Endodermal cell (in vitro differentiated cells): ENCODE measurements at regions not wholly inside any gene's neighbourhood (a gene's known extent, or its start where the extent isn't known, plus 50 kb on each side); places are given as distances from the start of the nearest gene placed in this dataset.

Source experiments
- DNase-seq: peaks from one replicate; pipeline ENCODE4 v3.0.0-alpha.2; 2017
- H3K27ac ChIP-seq: 2 replicates; pipeline ENCODE4 v1.5.1; 2013; ENCODE audit warnings: mild to moderate bottlenecking, low read depth, low read length, moderate library complexity
- H3K27me3 ChIP-seq: 2 replicates; pipeline ENCODE4 v1.6.1; 2013; ENCODE audit warnings: mild to moderate bottlenecking, low read length, moderate library complexity; ENCODE audit not compliant: insufficient read depth, control insufficient read depth, poor library complexity, severe bottlenecking
- H3K36me3 ChIP-seq: 2 replicates; pipeline ENCODE4 v1.7.0; 2013; ENCODE audit warnings: mild to moderate bottlenecking, low read length, moderate library complexity; ENCODE audit not compliant: control insufficient read depth, insufficient read depth
- H3K4me1 ChIP-seq: one replicate; pipeline ENCODE4 v1.7.0; 2013; ENCODE audit warnings: low read length; ENCODE audit not compliant: control insufficient read depth, insufficient read depth
- H3K4me3 ChIP-seq: 2 replicates; pipeline ENCODE4 v1.5.1; 2013; ENCODE audit warnings: mild to moderate bottlenecking, low read length, moderate library complexity
- H3K9ac ChIP-seq: 2 replicates; pipeline ENCODE4 v1.6.1; 2013; ENCODE audit warnings: mild to moderate bottlenecking, low read length, moderate library complexity; ENCODE audit not compliant: poor library complexity, severe bottlenecking; ENCODE audit errors: extremely low read depth
- H3K9me3 ChIP-seq: 2 replicates; pipeline ENCODE4 v1.6.1; 2013; ENCODE audit warnings: mild to moderate bottlenecking, low read length, moderate library complexity; ENCODE audit not compliant: control insufficient read depth
- H3K27ac Mint-ChIP-seq: 2 replicates; pipeline ENCODE4 v1.8.0; 2020; ENCODE audit warnings: mixed read lengths
- H3K27me3 Mint-ChIP-seq: 2 replicates; pipeline ENCODE4 v1.8.0; 2021; ENCODE audit warnings: mild to moderate bottlenecking, mixed read lengths; ENCODE audit not compliant: insufficient read depth
- H3K36me3 Mint-ChIP-seq: 2 replicates; pipeline ENCODE4 v1.8.0; 2020; ENCODE audit warnings: low read depth, mixed read lengths
- H3K4me1 Mint-ChIP-seq: 2 replicates; pipeline ENCODE4 v1.8.0; 2020; ENCODE audit warnings: mixed read lengths
- H3K4me3 Mint-ChIP-seq: 2 replicates; pipeline ENCODE4 v1.8.0; 2020; ENCODE audit warnings: mild to moderate bottlenecking, moderate library complexity, mixed read lengths
- H3K9me3 Mint-ChIP-seq: 2 replicates; pipeline ENCODE4 v1.8.0; 2020; ENCODE audit warnings: mild to moderate bottlenecking, mixed read lengths
- WGBS, 2 experiments: methylation state at CpG; one replicate each; pipeline versions ENCODE4 v1.1.5 to v1.1.7; 2013; ENCODE audit warnings: missing lambda C conversion rate in 2 of 2, mixed read lengths in 1 of 2; ENCODE audit not compliant: insufficient coverage in 1 of 2, insufficient read length in 1 of 2; 5-methylcytosine and 5-hydroxymethylcytosine counted together
- TF ChIP-seq, protein P1 (sequence below): fragments of 200-600 bp; sonication (generic); conservative IDR thresholded peaks from 2 replicates; pipeline ENCODE4 v1.5.0; 2021; ENCODE audit warnings: antibody characterized with exemption, mild to moderate bottlenecking

DNA sequence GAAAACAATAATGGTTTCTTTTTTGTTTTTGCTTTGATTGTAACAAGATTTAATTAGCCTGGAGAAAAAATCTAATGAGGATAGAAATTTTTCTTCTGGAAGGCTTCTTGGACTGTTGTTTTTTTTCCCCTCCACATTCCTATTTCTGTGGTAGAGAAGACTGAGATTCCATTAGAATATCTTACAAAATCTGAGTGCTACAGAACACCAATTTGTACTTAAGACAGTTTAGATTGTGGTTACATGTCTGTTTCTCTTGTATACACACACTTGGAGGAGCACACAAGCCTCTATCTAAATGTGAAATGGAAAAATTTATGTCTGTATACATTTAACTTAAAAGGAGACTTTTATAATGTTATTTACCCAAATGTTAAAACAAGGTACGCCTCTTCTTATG, 176.9 kb upstream of the ARSJ start:
- no peak overlapping the region for H3K4me3 Mint-ChIP-seq
- WGBS, 2 experiments, result no CpG with 5 or more reads among the region's 1 CpG
- H3K36me3 Mint-ChIP-seq, result no peaks in the 10 kb centered on the region
- Histone ChIP-seq H3K4me1 (no peaks in the 10 kb centered on the region), H3K9me3 (no peaks in the 10 kb centered on the region), H3K27me3 (no peaks in the 10 kb centered on the region), H3K9ac (no peak overlapping the region), H3K4me3 (no peak overlapping the region), H3K27ac (no peak overlapping the region), H3K36me3 (no peaks in the 10 kb centered on the region)
- H3K9me3 Mint-ChIP-seq, result no peaks in the 10 kb centered on the region
- TF ChIP-seq, protein P1, sequence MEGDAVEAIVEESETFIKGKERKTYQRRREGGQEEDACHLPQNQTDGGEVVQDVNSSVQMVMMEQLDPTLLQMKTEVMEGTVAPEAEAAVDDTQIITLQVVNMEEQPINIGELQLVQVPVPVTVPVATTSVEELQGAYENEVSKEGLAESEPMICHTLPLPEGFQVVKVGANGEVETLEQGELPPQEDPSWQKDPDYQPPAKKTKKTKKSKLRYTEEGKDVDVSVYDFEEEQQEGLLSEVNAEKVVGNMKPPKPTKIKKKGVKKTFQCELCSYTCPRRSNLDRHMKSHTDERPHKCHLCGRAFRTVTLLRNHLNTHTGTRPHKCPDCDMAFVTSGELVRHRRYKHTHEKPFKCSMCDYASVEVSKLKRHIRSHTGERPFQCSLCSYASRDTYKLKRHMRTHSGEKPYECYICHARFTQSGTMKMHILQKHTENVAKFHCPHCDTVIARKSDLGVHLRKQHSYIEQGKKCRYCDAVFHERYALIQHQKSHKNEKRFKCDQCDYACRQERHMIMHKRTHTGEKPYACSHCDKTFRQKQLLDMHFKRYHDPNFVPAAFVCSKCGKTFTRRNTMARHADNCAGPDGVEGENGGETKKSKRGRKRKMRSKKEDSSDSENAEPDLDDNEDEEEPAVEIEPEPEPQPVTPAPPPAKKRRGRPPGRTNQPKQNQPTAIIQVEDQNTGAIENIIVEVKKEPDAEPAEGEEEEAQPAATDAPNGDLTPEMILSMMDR, result no peak
- H3K27me3 Mint-ChIP-seq, result no peaks in the 10 kb centered on the region
- H3K4me1 Mint-ChIP-seq, result no peaks in the 10 kb centered on the region
- H3K27ac Mint-ChIP-seq, result no peak overlapping the region
- no peak for DNase-seq

DNA sequence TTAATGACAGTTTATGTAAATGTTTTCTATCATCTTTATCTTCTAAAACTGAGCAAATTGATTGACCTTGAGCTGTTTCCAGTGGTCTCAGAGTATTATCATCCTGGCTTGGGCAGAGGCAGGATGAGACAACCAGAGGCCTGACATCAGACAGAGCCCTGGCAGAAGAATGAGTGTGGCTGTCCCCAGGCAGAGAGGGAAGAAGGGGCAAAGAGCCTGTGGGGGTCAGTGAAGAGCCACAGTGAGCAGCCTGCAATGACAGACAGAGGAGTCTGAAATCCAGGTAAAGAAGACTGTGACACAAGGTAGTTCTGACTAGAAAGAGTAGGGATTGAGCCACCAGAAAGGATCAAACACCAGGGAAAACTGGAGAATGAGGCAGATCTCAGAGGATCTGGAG, 182.4 kb upstream of the ARSJ start:
- no peak overlapping the region for H3K4me3 ChIP-seq
- no peaks in the 10 kb centered on the region for H3K27me3 ChIP-seq
- Mint-ChIP-seq H3K36me3 (no peaks in the 10 kb centered on the region), H3K27me3 (no peaks in the 10 kb centered on the region), H3K4me3 (no peak overlapping the region), H3K9me3 (no peaks in the 10 kb centered on the region), H3K27ac (no peak overlapping the region), H3K4me1 (peaks cover 1% of the 10 kb centered on the region)
- H3K4me1 ChIP-seq, result no peaks in the 10 kb centered on the region
- no peak overlapping the region for H3K27ac ChIP-seq
- H3K9me3 ChIP-seq, result no peaks in the 10 kb centered on the region
- peak; percentile 71 for DNase-seq
- no peaks in the 10 kb centered on the region for H3K36me3 ChIP-seq
- H3K9ac ChIP-seq, result no peak overlapping the region
- TF ChIP-seq, protein P1, result peak; percentile 71

GRCh38 chr4:114163051-114163450, 183.6 kb upstream of the ARSJ start:
- 100% methylated on average over 3 of the region's 4 CpGs; no CpG with 5 or more reads in 1 of the 2 experiments for WGBS, 2 experiments
- H3K9ac ChIP-seq, result no peak overlapping the region
- Mint-ChIP-seq H3K27ac (no peak overlapping the region), H3K4me3 (no peak overlapping the region), H3K4me1 (peaks cover 1% of the 10 kb centered on the region), H3K9me3 (no peaks in the 10 kb centered on the region), H3K27me3 (no peaks in the 10 kb centered on the region), H3K36me3 (no peaks in the 10 kb centered on the region)
- H3K27me3 ChIP-seq, result no peaks in the 10 kb centered on the region
- no peak overlapping the region for H3K4me3 ChIP-seq
- H3K9me3 ChIP-seq, result no peaks in the 10 kb centered on the region
- no peak overlapping the region for H3K27ac ChIP-seq
- no peaks in the 10 kb centered on the region for H3K36me3 ChIP-seq
- TF ChIP-seq, protein P1, result no peak
- H3K4me1 ChIP-seq, result no peaks in the 10 kb centered on the region
- DNase-seq, result no peak
